ENCODE measurements at regions not wholly inside any gene's neighbourhood (a gene's known extent, or its start where the extent isn't known, plus 50 kb on each side); places are given as distances from the start of the nearest gene placed in this dataset.
"Not testable (repeated sequence)": the region's sequence is repeated elsewhere in the genome, so short reads cannot be mapped to it uniquely, and the experiment has no call there.

DNA sequence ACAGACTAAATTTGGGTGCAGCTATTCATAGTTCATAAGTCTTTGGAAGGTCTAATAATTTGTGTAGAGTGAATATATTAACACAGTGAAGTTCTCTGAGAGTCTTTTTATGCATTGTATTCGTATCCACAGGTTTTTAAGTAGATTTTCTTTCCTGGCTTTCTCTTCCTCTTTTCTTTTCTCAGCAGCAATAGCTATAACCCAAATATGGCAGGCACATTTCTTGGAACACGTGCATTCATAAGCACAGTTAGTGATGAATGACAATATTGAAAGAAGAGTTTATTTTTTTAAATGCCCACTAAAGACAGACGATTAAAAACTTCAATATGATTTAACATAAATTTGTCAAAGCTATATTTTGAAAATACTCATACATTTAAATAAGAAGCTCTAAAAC lies 220.5 kb upstream of the MBL2 start:
- no peak for DNase-seq

DNA sequence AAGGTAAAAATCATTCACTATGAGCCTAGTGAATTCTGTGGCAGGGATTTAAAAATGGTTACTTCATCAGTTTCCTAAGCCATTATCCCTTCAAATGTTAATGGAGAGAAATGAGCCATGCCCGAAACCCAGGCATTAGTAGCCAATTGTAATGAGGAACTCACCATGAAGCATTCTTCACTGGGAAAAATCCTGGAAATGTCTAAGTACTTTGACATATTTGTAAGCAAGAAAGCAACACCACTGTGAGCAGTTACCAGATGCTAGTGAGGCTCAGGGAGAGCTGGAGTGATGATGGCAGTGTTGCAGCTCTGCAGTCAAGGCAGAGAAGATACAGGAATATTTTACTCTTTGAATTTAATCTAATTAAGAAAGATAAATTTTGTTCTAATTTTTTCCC lies 220.0 kb upstream of the MBL2 start:
- DNase-seq: no peak

DNA sequence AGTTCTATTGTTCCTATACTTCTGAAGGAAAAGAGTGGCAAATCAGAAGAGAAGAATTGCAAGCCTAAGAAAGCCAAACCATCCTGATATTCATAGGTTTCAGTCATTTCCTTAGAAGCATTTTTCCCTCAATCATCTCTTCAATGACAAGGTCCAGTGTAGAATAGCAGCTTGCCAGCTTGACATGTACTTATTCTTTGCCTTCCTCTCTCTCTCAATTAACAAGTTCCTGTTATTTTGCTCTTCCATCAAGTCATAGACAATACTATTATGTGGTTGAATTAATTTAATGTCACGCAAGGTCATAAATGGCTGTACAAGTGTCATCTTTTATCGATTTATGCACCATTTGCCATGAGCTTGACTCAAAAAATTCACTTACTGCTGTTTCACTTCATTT lies 216.3 kb upstream of the MBL2 start:
- no peak for DNase-seq

DNA sequence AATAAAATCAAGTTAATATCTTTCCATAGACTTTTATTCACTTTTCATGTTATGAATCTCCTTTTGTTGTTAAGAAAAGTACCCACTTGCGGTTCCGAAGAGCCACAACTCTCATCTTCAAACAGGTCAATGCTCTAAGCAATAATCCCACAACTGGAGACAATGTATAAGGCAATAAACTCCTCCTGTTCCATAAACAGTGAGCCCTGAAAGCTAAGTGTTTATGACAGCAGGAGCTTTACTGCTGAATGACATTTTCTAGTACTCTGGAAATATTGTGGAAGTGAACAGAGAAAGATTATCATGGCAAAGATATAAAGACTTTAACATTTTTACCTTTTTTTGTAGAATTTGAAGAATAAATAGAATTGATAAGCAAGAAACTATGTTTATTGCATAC lies 213.5 kb upstream of the MBL2 start:
- no peak for DNase-seq

DNA sequence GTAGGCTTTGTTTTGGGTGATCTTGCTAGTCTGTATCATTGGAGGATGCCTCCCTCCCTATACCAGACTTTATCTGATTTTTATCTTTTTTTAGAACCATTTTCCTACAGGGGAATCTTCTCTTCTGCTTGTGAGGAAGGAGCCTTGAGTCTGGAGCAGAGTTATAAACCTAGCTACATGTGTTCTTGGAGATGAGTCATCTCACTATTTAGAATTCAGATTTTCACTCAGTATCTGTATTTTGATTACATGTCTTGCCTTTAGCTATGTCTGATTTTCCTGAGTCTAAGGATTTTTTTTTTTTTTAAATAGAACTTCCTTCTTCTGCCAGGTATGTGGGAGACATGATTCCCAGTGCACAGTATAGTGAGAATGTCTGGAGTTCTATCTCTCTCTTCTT lies 211.6 kb upstream of the MBL2 start:
- no peak for DNase-seq

DNA sequence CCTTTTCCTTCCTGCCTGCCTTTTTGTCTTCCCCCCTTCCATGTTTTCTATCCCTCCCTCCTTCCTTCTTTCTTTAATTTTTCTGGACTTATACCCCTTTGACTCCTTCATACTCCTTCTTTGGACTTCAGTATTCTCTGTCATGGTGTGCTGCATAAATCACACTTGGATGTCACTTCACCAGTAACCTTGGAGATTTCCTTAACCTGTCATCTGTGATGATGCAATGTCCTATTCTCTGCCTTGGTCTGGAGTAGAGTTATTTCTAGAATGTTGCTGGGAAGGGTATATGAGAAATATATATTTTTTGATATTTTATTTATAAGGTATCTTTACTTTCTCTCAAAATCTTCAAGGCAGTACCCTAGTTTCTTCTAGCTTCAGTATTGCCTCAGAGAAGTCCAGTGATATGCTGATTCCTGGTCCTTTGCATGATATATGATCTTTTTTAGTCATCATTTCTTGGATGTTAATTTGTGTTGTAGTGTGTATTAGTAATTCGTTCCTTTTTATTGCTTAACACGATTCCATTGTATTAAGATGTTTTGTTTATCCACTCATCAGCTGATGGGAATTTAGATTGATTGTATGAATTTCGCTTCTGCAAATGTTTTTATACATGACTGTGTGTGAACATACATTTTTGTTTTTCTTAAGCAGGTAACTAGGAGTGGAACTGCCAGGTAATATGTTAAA lies 206.9 kb upstream of the MBL2 start:
- no peak for DNase-seq

DNA sequence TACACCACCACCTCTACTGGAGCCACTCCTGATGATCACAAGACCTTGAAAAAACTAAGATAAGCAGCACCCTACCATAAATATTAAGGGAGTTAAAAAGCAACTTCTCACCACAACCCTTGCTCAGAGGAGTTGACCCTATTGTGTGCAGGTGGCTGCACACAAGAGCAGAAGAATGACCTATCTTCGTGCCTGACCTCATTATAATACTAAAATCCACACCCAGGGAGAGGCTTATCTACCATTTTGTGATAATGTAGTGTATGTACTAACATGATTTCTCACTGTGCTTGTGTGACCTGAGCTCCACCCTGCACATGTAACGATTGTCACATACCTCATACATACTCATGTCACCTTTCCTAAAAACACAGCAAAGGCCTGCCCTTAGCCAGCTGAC lies 205.0 kb upstream of the MBL2 start:
- DNase-seq: no peak

DNA sequence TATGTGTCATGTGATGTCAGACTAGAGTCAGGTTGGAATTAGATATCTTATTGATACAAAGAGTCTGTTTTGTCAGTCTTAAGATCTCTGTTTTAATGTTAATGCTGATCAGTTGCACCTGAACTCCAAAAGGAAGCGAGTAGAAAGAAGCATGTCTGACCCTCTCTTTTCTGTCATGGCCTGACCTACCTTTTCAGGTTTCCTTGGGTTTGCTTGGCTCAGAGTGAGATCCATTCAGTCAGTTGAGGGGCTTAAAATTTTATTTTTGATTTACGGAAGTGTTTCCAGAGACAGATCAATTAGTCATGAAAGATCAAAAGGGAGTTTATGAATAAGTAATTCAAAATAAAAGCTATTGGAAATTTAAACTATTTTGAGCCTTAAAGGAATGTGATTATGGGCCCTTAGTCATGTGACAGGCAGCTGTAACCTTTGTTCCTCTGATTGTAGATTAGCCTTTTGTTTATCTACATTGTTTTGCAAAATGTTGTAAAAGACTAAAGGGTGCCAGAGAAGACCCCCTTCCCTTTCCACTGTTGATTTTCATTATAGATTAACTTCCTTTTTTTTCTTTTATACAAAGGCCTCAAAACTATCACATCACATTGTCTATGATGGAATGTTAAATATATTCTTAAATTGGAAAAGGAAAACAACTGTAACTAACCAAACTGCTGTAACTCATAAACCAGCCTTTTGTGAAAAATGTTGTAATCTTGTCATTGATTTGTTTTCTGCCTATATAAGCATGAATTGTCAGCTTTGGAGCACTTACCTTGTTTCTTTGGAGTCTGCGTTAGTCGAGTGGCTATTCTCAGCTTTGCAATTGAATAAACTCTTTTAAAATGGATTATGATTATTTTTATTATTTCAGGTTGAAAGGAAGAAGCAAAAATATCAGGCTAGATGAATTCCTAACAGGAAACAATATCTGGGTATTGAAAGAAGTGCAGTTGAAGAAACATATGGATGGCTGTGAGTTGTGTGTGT lies 195.5 kb upstream of the MBL2 start:
- no peak for DNase-seq

DNA sequence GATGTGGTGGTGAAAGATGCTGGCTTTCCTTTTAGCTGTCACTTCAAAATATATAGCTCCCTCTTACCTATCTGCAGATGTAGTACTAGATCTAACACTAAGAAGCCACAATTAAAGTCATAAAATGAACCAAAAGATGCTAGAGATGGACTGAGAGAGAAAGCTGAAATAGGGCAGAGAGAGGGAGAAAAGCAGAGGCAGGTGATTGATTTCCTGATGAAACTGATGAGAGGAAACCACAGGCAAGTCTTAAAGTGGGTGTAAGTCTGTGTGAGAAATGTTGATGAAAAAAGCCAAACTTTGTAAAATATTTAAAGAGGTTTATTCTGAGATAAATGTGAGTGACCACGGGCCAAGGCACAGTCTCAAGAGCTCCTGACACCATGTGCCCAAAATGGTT lies 194.3 kb upstream of the MBL2 start:
- no peak for DNase-seq

DNA sequence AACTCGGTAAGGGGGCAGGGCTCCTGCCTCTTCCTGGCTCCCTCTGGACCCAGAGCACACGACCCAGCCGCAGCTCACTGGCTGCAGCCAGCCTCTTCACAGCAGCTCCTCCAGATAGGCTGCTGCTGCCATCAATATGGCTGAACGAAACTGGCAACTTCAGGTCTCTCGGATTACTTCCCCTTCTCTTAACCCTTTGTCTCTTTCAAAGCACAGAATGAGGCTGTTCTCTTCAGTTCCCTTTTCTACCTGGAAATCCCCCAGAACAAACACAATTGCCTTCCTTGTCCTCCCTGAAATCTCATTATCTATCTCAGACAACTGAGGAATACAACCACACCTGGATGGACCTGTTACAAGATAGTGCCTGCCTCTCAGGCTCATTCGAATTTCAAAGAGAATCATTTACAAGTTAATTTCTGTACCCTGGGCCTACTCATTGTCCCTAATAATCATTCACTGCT lies 193.4 kb upstream of the MBL2 start:
- DNase-seq: no peak

DNA sequence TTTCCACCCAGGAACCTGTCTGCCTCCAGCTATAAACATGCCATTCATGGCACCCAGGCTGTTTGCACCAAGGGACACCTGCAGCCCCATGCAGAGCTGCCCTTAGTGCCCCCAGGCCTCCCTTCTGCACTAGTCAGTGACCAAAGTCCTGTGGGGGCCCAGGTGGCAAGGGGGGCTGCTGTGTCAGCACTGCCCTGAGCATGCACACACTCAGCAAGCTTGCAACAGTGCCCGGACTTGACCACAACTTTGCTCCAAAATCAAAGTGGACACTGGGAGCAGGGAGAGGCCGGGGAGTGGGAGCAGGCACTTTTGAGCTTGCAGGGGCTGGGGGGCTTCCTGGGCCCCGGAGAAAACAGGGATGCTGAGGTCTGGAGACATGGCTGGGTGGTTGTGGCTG lies 192.9 kb upstream of the MBL2 start:
- no peak for DNase-seq

DNA sequence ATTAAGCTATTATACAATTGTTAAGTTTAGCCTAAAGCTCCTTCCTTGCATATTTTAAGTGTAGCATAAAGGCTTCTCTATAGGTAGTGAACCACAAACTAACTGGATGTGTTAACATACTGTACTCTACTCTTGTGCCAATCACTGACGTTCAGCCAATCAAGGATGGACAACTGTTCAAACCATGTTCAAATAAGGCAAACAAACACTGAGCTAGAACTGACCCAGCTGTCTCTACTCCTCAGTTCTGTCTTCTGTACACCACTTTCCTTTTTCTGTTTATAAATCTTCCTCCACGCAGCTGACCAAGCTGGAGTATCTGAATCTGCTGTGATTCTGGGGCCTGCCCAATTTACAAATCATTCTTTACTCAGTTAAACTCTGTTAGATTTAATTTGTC lies 188.7 kb upstream of the MBL2 start:
- DNase-seq: no peak

DNA sequence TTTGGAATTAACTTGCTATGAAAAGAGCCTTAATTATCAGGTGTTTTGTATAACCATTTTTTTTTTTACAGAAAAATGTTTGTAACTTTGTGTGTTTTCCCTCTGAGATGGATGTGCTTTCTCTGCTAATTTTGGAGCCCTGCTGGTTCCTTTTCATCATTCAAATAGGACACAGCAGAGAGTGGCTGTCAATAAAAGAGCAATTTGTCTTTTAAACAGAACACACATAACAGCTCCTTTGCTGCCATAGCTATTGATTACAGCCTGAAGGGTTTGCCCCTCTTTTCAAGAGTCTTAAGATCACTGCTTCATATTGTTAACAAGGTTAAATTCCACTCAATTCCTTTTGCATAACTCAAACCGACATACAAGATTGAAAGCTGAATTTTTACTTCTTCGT lies 187.2 kb upstream of the MBL2 start:
- no peak for DNase-seq

DNA sequence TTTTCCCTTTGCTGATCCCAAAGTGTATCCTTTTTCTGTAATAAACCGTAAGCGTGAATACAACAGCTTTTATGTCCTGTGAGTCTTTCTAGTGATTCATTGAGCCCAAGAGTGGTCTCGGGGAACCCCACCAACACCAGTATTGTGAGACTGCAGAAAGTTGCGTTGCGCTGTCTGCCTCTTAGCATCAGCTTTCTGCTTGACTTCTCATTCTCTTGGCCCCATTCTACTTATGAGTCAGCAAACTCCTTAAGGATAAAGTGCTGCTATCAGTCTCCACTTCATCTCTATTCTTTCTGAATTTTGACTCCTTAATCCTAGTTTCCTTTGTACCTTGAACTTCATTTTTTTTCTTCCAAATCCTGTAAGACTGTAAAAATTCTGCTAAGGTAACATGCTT lies 184.3 kb upstream of the MBL2 start:
- no peak for DNase-seq

DNA sequence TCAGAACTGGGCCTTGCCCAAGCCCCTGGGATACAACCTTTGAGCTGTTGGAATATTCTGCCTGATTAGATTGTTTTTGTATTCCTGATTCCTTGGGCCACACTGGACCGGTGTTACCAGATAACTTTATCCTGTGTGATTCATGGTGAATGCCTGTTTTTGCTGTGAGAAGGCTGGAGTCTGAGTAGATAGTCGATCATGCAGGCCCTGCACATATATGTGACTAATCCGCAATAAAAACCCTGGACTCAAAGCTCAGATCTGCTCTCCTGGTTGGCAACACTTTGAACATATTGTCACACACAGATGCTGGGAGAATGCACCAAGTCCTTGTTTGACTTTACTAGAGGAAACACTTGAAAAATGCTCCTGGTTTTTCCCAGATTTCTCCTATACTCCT lies 183.9 kb upstream of the MBL2 start:
- no peak for DNase-seq

DNA sequence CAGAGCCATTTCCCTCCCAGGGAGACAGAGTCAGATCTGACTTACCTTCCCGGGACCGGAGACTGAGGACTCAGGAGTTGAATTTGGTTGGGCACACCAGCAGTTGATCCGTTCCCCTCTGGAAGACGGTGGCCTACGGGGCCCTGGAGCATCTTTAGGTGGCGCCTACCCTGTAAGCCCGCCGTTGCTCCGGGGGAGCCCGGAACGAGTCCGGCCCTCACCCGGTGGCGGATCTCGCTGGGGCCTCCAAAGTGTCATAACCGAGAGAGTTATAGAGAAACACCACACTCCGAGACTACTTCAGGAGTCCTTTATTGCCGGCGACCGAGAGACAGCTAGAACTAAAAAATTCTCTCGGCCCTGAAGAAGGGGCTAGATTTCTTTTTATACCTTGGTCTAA lies 182.8 kb upstream of the MBL2 start:
- no peak for DNase-seq

DNA sequence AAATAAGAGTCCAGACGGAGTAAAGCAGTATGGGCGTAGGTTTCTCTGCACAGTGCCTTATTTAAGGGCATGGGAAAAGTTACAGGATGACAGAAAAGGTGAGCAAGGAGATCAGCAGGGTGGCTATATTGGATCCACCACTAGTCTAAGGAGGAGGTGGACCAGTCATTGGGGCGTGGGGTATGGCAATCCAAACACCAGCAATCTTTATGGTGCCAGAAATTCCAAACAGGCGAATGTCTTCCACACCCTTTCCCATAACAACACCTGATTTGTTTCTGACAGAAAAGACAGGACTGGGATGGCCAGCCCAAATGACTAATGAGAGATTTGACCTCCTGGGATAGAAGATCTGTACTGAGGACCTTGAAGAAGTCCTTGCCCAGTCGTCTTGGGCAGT lies 181.8 kb upstream of the MBL2 start:
- DNase-seq: no peak

DNA sequence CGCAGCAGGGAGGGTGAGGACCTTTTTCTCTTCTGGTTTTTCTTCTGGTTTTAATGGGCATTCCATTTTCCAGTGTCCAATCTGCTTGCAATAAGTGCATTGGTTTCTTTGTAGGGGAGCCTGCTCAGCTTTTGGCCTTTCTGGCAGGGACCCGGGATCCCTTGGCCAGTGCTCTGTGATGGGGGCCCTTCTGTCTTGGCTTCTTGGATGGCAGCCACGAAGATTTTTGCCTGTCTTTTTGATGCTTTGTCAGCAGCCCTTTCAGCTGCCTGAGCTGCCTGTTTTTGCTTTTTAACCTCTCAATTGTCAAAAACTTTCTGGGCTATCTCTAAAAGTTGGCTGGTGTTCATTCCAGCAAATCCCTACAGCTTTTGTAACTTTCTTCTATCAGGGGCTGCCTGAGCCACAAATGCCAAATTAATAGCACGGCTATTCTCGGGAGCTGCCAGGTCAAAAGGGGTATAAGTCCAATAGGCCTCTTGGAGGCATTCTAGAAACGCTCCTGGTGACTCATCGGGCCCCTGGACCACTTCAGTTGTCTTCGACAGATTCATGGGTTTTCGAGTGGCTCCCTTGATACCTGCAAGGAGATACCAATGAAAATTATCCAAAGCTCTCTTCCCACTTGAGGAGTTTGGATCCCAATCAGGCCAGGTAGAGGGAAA lies 179.9 kb upstream of the MBL2 start:
- DNase-seq: no peak

DNA sequence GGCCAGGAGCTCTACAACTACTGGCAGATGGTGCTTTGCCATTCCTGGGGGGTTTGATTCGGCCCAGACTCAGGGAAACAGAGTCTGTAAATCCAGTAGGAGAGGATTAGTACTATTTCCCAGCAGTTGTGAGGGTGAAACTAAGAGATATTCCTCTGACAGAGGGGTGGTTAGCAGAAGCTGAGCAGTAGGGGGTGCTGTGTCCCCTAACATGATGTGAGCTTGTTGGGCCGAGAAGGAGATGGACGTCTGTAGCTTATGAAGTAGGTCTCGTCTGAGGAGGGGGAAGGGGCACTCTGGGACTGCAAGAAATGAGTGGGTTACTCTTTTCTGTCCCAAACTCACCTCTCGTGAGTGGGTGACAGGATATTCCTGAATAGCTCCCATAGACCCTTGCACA lies 179.2 kb upstream of the MBL2 start:
- peak; percentile 23 for DNase-seq

DNA sequence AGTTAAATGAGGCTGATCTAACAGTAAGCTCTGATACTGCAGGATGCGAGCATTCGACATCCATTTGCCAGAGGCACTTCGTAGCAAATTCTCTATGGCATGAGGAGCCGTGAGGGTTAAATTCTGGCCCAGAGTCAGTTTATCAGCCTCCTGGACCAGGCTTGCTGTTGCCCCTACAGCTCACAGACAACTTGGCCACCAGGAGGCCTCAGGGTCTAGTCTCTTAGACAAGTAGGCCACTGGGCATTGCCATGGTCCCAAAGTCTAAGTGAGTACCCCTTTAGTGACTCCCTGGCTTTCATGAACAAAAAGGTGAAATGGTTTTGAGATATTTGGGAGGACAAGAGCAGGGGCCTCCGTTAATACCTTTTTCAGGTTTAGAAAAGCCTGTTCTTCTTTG lies 178.0 kb upstream of the MBL2 start:
- DNase-seq: no peak

DNA sequence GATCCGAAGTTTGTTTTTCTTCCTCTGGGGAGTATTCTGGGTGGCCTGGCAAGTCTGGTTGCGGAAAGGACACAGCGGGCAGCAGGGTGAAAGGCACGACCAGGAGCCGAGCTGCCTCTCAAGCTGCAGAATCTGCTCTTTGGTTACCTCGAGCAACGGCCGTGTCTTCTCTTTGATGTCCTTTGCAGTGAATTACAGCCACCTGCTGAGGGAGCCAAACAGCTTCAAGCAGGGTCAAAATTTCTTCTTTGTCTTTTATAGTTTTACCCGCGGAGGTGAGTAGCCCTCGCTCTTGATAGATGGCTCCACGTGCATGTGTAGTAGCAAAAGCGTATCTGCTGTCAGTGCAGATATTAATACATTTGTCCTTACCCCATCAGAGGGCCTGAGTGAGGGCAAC lies 177.3 kb upstream of the MBL2 start:
- no peak for DNase-seq

DNA sequence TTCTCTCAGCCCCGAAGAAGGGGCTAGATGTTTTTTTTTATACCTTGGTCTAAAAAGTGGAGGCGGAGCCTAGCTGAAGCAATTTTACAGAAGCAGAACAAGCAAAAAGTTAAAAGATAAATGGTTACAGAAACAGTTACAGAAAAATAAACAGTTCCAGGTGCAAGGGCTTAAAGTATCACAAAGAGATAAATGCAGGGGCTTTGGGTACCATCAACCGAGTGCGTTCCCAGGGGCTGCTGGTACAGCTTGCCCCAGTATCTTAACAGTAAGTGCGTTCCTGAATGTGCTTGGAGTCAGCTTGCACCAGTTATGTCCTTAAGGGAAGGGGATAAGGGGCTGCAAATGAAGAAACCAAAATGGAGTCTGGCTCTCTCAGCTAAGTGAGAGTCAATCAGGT lies 173.9 kb upstream of the MBL2 start:
- DNase-seq: no peak

DNA sequence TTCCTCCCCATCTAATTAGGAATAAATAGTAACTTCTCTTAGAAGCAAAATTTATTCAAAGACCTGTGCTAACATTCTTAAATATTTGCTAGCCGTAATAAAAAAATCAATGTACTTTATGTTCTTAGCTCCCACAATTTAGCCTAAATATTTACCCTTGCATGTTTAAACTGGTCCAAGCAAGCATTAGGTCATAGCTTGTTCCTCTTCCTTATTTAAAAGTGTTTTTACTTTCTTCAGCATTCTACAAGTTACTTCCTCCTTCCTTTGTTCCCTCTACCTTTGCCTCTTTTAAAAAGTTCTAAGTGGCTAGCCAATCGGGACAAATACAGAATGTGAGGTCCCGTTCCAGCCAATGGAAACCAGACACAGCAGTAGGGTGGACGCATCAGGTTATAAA lies 172.9 kb upstream of the MBL2 start:
- not testable (repeated sequence) for DNase-seq

DNA sequence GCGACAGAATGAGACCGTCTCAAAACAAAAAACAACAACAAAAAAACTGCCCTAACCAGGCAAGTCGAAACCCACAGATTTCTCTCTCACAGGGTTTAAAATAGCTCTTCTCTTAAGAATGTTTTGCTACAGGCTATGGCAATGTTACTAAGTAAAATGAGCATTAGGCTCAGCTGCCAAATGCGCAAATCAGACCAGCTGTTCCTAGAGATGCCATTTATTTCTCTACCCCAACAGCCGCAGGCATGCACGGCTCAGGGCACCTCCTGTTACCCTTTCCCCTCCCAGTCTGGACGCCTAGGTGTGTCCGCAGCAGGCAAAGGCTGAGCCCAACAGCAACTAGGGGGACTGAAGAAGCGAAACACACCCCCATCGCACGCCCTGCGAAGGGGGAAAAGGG lies 168.3 kb upstream of the MBL2 start:
- DNase-seq: peak; percentile 1
